B cell (primary cell): ENCODE measurements at regions not wholly inside any gene's neighbourhood (a gene's known extent, or its start where the extent isn't known, plus 50 kb on each side); places are given as distances from the start of the nearest gene placed in this dataset.

Source experiments
- ATAC-seq: fragments of 200-7000 bp; cut with Tn5 transposase; one replicate; pipeline ENCODE4 v1.10.0; 2021; ENCODE audit warnings: low read depth, mild to moderate bottlenecking, moderate number of reproducible peaks, moderate library complexity
- CTCF ChIA-PET: fragments of 350-600 bp; sonication (Branson Sonifier 250); formaldehyde crosslinking; loops from one replicate; lab custom pipeline; 2021; ENCODE audit warnings: antibody characterized with exemption, inconsistent platforms; lab: Charles Lee
- POLR2A ChIA-PET: fragments of 350-600 bp; sonication (Branson Sonifier 250); formaldehyde crosslinking; loops from one replicate; lab custom pipeline; 2021; ENCODE audit warnings: antibody characterized with exemption; lab: Charles Lee
- DNase-seq: peaks from one replicate; pipeline ENCODE4 v3.0.0; 2013
- H2AFZ ChIP-seq: 2 replicates; pipeline ENCODE4 v1.6.1; 2012; ENCODE audit warnings: mild to moderate bottlenecking, low read depth, low read length; ENCODE audit not compliant: insufficient read depth, poor library complexity, severe bottlenecking
- H3K27ac ChIP-seq, 2 donors: 1 replicate in 1 of 2; 2 replicates in 1 of 2; pipeline ENCODE4 v1.5.1; 2012 to 2013; ENCODE audit warnings: low read length in 2 of 2, mild to moderate bottlenecking in 2 of 2, moderate library complexity in 1 of 2
- H3K27me3 ChIP-seq, 4 experiments: fragments of 200-600 bp in 1 of 4; sonication (generic) in 1 of 4; replicated peaks in 1 of 4; 1 replicate in 2 of 4; 2 replicates in 2 of 4; pipeline versions ENCODE4 v1.6.1 to v1.7.0; 2013 to 2016; ENCODE audit warnings: low read length in 3 of 4, mild to moderate bottlenecking in 2 of 4, mixed read lengths in 1 of 4, moderate library complexity in 1 of 4; ENCODE audit not compliant: insufficient read depth in 4 of 4, control insufficient read depth in 3 of 4; ENCODE audit errors: control extremely low read depth in 1 of 4
- H3K36me3 ChIP-seq, 2 experiments: replicated peaks in 1 of 2; 1 replicate in 1 of 2; 2 replicates in 1 of 2; pipeline versions ENCODE4 v1.6.1 to v1.7.1; 2013; ENCODE audit warnings: low read length in 1 of 2; ENCODE audit not compliant: insufficient read depth in 2 of 2, control insufficient read depth in 1 of 2; ENCODE audit errors: control extremely low read depth in 1 of 2, extremely low read depth in 1 of 2
- H3K4me1 ChIP-seq, 2 donors: fragments of 200-600 bp in 1 of 2; sonication (generic) in 1 of 2; 1 replicate in 1 of 2; 2 replicates in 1 of 2; pipeline versions ENCODE4 v1.5.1 to v1.6.1; 2013 to 2017; ENCODE audit warnings: low read length in 2 of 2; ENCODE audit not compliant: control insufficient read depth in 2 of 2, insufficient read depth in 2 of 2
- H3K4me2 ChIP-seq: replicated peaks from 2 replicates; pipeline ENCODE3; 2012; ENCODE audit warnings: mild to moderate bottlenecking, low read depth, low read length; ENCODE audit not compliant: poor library complexity, severe bottlenecking
- H3K4me3 ChIP-seq, 5 experiments: fragments of 200-600 bp in 1 of 5; sonication (generic) in 1 of 5; 1 replicate in 3 of 5; 2 replicates in 2 of 5; pipeline versions ENCODE4 v1.5.1 to v1.7.0; 2011 to 2016; ENCODE audit warnings: low read length in 4 of 5, mild to moderate bottlenecking in 4 of 5, low read depth in 2 of 5, control low read depth in 1 of 5, moderate library complexity in 1 of 5; ENCODE audit not compliant: insufficient read depth in 1 of 5; ENCODE audit errors: control extremely low read depth in 1 of 5, extremely low read depth in 1 of 5
- H3K79me2 ChIP-seq: fragments of 200-600 bp; sonication (generic); one replicate; pipeline ENCODE4 v1.6.0; 2016; ENCODE audit warnings: low read length; ENCODE audit not compliant: control insufficient read depth, insufficient read depth
- H3K9ac ChIP-seq: fragments of 200-600 bp; sonication (generic); 2 replicates; pipeline ENCODE4 v1.6.1; 2017; ENCODE audit warnings: mild to moderate bottlenecking, low read length, moderate library complexity
- H3K9me3 ChIP-seq, 3 donors: one replicate each; pipeline versions ENCODE4 v1.6.1 to v1.7.1; 2013; ENCODE audit warnings: low read length in 2 of 3; ENCODE audit not compliant: control insufficient read depth in 2 of 3, insufficient read depth in 1 of 3; ENCODE audit errors: control extremely low read depth in 1 of 3
- H4K20me1 ChIP-seq: 2 replicates; pipeline ENCODE4 v1.6.0; 2012; ENCODE audit warnings: mild to moderate bottlenecking, low read length; ENCODE audit not compliant: insufficient read depth, control insufficient read depth, poor library complexity, severe bottlenecking
- H3K27ac Mint-ChIP-seq: one replicate; pipeline ENCODE4 v1.8.0; 2021; ENCODE audit warnings: mixed read lengths
- H3K27me3 Mint-ChIP-seq: one replicate; pipeline ENCODE4 v1.8.0; 2021; ENCODE audit warnings: mixed read lengths
- H3K4me1 Mint-ChIP-seq: one replicate; pipeline ENCODE4 v1.8.0; 2021; ENCODE audit warnings: mixed read lengths
- H3K4me3 Mint-ChIP-seq: one replicate; pipeline ENCODE4 v1.8.0; 2021; ENCODE audit warnings: mixed read lengths
- H3K9me3 Mint-ChIP-seq: one replicate; pipeline ENCODE4 v1.8.0; 2022; ENCODE audit warnings: mixed read lengths; ENCODE audit not compliant: insufficient read depth
- EZH2 ChIP-seq: IDR thresholded peaks from 2 replicates; pipeline ENCODE4 v1.6.1; 2012; ENCODE audit warnings: borderline replicate concordance, low read depth, mild to moderate bottlenecking, moderate library complexity, low read length; ENCODE audit not compliant: insufficient read depth, poor library complexity, severe bottlenecking
- WGBS: methylation state at CpG from one replicate; pipeline ENCODE4 v1.1.5; 2013; ENCODE audit warnings: missing lambda C conversion rate; ENCODE audit not compliant: insufficient coverage; 5-methylcytosine and 5-hydroxymethylcytosine counted together
- intact Hi-C: fragments of 100-400 bp; cut with micrococcal nuclease; formaldehyde crosslinking; loops from one replicate; pipeline ENCODE4 v1.10.0; 2022
- TF ChIP-seq, protein P1 (sequence below): fragments of 200-600 bp; IDR thresholded peaks from one replicate; pipeline ENCODE4 v1.8.0; 2022; ENCODE audit warnings: antibody characterized with exemption, mild to moderate bottlenecking

DNA sequence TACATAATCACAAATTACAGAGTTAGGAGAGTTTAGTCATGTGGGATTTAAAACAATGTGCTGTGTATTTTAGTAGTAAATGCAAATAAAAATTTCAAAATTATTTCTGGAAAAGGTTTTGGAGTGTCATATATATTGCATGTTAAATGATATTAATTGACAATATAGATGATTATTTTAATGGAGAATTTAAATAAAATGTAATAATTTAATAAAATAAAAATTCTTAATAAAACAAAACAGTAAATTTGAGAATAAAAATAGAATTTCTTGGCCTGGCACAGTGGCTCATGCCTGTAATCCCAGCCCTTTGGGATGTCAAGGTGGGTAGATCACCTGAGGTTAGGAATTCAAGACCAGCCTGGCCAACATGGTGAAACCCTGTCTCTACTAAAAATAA lies 1442.8 kb upstream of the ALCAM start:
- Histone ChIP-seq H3K9ac (no peak overlapping the region), H3K27me3 (no peaks in the 10 kb centered on the region), H3K4me1 (no peaks in the 10 kb centered on the region), H4K20me1 (no peaks in the 10 kb centered on the region), H3K79me2 (no peaks in the 10 kb centered on the region), H3K9me3 (peaks cover 0 to 4% (median 0%) of the 10 kb centered on the region in 3 donors), H3K4me3 (no peak overlapping the region), H3K4me2 (no peak overlapping the region), H3K27ac (no peak overlapping the region), H2AFZ (no peak overlapping the region), H3K36me3 (no peaks in the 10 kb centered on the region)
- H3K9me3 Mint-ChIP-seq, result no peaks in the 10 kb centered on the region
- no peaks in the 10 kb centered on the region for H3K27me3 Mint-ChIP-seq
- no peak overlapping the region for H3K27ac Mint-ChIP-seq
- intact Hi-C loops, result no loop called here
- no peaks in the 10 kb centered on the region for H3K4me1 Mint-ChIP-seq
- ChIA-PET POLR2A (no interaction called here), CTCF (no interaction called here)
- no peak overlapping the region for H3K4me3 Mint-ChIP-seq
- TF ChIP-seq, protein P1, sequence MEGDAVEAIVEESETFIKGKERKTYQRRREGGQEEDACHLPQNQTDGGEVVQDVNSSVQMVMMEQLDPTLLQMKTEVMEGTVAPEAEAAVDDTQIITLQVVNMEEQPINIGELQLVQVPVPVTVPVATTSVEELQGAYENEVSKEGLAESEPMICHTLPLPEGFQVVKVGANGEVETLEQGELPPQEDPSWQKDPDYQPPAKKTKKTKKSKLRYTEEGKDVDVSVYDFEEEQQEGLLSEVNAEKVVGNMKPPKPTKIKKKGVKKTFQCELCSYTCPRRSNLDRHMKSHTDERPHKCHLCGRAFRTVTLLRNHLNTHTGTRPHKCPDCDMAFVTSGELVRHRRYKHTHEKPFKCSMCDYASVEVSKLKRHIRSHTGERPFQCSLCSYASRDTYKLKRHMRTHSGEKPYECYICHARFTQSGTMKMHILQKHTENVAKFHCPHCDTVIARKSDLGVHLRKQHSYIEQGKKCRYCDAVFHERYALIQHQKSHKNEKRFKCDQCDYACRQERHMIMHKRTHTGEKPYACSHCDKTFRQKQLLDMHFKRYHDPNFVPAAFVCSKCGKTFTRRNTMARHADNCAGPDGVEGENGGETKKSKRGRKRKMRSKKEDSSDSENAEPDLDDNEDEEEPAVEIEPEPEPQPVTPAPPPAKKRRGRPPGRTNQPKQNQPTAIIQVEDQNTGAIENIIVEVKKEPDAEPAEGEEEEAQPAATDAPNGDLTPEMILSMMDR, result no peak
- no peak for TF ChIP-seq EZH2
- ATAC-seq (no peak), DNase-seq (no peak)

DNA sequence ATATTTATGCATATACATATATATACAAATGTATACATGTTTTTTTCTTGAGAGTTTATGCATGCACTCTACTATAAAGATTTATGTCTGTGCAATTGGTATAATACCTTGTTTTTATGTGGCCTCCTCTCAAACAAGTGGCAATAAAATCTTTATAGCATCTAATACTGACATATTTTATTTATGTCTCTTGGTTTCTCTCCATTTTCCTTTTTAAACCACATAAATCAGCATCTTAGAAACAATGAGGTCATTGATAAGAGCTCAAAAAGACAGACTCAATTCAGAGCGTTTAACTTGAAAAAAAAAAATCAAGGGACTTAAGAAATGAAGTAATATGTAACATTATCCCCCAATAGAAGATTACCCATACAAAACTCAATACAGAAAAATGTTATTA lies 1442.2 kb upstream of the ALCAM start:
- Histone ChIP-seq H3K36me3 (no peaks in the 10 kb centered on the region), H4K20me1 (no peaks in the 10 kb centered on the region), H3K4me3 (no peak overlapping the region), H3K9ac (no peak overlapping the region), H3K27ac (no peak overlapping the region), H3K9me3 (peaks cover 0 to 4% (median 0%) of the 10 kb centered on the region in 3 donors), H3K79me2 (no peaks in the 10 kb centered on the region), H3K27me3 (no peaks in the 10 kb centered on the region), H3K4me1 (no peaks in the 10 kb centered on the region), H3K4me2 (no peak overlapping the region), H2AFZ (no peak overlapping the region)
- intact Hi-C loops, result no loop called here
- Mint-ChIP-seq H3K27ac (no peak overlapping the region), H3K27me3 (no peaks in the 10 kb centered on the region), H3K9me3 (peaks cover 2% of the 10 kb centered on the region), H3K4me3 (no peak overlapping the region), H3K4me1 (no peaks in the 10 kb centered on the region)
- ATAC-seq, result no peak
- no CpG with 5 or more reads among the region's 1 CpG for WGBS
- no peak for DNase-seq
- POLR2A ChIA-PET, result no interaction called here
- CTCF ChIA-PET, result no interaction called here
- no peak for TF ChIP-seq EZH2
- TF ChIP-seq, protein P1, result no peak
